ENCODE measurements at regions not wholly inside any gene's neighbourhood (a gene's known extent, or its start where the extent isn't known, plus 50 kb on each side); places are given as distances from the start of the nearest gene placed in this dataset.
A peak's percentile ranks its signal among the peaks of the same experiment; 100 is the strongest.

GRCh38 chr4:83830138-83830888, 294.4 kb downstream of the GPAT3 start:
- ATAC-seq = peak in 1 of 2 donors; percentile 28
- intact Hi-C loops (cut with DNase I) = no loop called here
- Histone ChIP-seq H3K27me3 (ENCODE audit: low read depth) (no peaks in the 10 kb centered on the region), H3K9me3 (no peaks in the 10 kb centered on the region), H3K4me1 (no peaks in the 10 kb centered on the region), H3K27ac (no peak overlapping the region), H3K36me3 (no peaks in the 10 kb centered on the region), H3K4me3 (no peak overlapping the region)
- TF ChIP-seq CTCF (IDR thresholded peaks at IDR 0.05) = no peak
- DNase-seq = no peak

- intact Hi-C loops (cut with DNase I) = no loop called here
- Histone ChIP-seq H3K36me3 (no peaks in the 10 kb centered on the region), H3K27me3 (ENCODE audit: low read depth) (no peaks in the 10 kb centered on the region), H3K4me1 (no peaks in the 10 kb centered on the region), H3K27ac (no peak overlapping the region), H3K4me3 (no peak overlapping the region), H3K9me3 (no peaks in the 10 kb centered on the region)
- DNase-seq (no peak), ATAC-seq (no peak)
- TF ChIP-seq CTCF (IDR thresholded peaks at IDR 0.05) = no peak
These were observed 292.7 kb downstream of the GPAT3 start for GRCh38 chr4:83828601-83829000.

- no peak overlapping the region for H3K4me3 ChIP-seq
- H3K4me1 ChIP-seq = no peaks in the 10 kb centered on the region
- intact Hi-C loops (cut with DNase I) = no loop called here
- ATAC-seq (no peak), DNase-seq (no peak)
- TF ChIP-seq CTCF (IDR thresholded peaks at IDR 0.05) = no peak
- H3K36me3 ChIP-seq = no peaks in the 10 kb centered on the region
- peaks cover 14% of the 10 kb centered on the region for H3K9me3 ChIP-seq
- H3K27me3 ChIP-seq (ENCODE audit: low read depth) = no peaks in the 10 kb centered on the region
- no peak overlapping the region for H3K27ac ChIP-seq
These were observed 285.6 kb downstream of the GPAT3 start for GRCh38 chr4:83821493-83821892.

GRCh38 chr4:83819582-83819981, 283.7 kb downstream of the GPAT3 start:
- no peaks in the 10 kb centered on the region for H3K4me1 ChIP-seq
- H3K36me3 ChIP-seq = no peaks in the 10 kb centered on the region
- no peaks in the 10 kb centered on the region for H3K27me3 ChIP-seq (ENCODE audit: low read depth)
- ATAC-seq (no peak), DNase-seq (no peak)
- no peak overlapping the region for H3K27ac ChIP-seq
- intact Hi-C loops (cut with DNase I) = no loop called here
- peaks cover 14% of the 10 kb centered on the region for H3K9me3 ChIP-seq
- TF ChIP-seq CTCF (IDR thresholded peaks at IDR 0.05) = no peak
- no peak overlapping the region for H3K4me3 ChIP-seq

GRCh38 chr4:83810428-83810827, 274.5 kb downstream of the GPAT3 start:
- Histone ChIP-seq H3K36me3 (no peaks in the 10 kb centered on the region), H3K4me3 (no peak overlapping the region), H3K4me1 (no peaks in the 10 kb centered on the region), H3K27me3 (ENCODE audit: low read depth) (no peaks in the 10 kb centered on the region), H3K27ac (no peak overlapping the region), H3K9me3 (no peaks in the 10 kb centered on the region)
- ATAC-seq (no peak), DNase-seq (no peak)
- intact Hi-C loops (cut with DNase I) = no loop called here
- no peak for TF ChIP-seq CTCF (IDR thresholded peaks at IDR 0.05)
